GM12874 (cell line): ENCODE measurements at regions not wholly inside any gene's neighbourhood (a gene's known extent, or its start where the extent isn't known, plus 50 kb on each side); places are given as distances from the start of the nearest gene placed in this dataset.

Source experiments
- TF ChIP-seq, protein P1 (sequence below): IDR thresholded peaks from 2 replicates; pipeline ENCODE4 v1.5.1; 2011; ENCODE audit warnings: low read depth, mild to moderate bottlenecking, control low read depth, low read length, moderate library complexity; ENCODE audit not compliant: insufficient read depth

DNA sequence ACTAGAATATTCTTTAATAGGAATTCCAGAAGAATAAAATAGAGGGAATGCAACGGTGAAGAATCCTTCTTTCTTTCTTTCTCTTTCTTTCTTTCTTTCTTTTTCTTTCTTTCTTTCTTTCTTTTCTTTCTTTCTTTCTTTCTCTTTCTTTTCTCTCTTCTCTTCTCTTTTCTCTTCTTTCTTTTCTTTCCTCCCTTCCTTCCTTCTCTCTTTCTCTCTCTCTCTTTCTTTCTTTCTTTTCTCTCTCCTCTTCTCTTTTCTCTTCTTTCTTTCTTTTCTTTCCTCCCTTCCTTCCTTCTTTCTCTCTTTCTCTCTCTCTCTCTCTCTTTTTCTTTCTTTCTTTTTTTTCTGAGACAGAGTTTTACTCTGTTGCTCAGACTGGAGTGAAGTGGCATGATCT is 160.8 kb upstream of the PRICKLE1 start:
- TF ChIP-seq, protein P1, sequence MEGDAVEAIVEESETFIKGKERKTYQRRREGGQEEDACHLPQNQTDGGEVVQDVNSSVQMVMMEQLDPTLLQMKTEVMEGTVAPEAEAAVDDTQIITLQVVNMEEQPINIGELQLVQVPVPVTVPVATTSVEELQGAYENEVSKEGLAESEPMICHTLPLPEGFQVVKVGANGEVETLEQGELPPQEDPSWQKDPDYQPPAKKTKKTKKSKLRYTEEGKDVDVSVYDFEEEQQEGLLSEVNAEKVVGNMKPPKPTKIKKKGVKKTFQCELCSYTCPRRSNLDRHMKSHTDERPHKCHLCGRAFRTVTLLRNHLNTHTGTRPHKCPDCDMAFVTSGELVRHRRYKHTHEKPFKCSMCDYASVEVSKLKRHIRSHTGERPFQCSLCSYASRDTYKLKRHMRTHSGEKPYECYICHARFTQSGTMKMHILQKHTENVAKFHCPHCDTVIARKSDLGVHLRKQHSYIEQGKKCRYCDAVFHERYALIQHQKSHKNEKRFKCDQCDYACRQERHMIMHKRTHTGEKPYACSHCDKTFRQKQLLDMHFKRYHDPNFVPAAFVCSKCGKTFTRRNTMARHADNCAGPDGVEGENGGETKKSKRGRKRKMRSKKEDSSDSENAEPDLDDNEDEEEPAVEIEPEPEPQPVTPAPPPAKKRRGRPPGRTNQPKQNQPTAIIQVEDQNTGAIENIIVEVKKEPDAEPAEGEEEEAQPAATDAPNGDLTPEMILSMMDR: no peak

DNA sequence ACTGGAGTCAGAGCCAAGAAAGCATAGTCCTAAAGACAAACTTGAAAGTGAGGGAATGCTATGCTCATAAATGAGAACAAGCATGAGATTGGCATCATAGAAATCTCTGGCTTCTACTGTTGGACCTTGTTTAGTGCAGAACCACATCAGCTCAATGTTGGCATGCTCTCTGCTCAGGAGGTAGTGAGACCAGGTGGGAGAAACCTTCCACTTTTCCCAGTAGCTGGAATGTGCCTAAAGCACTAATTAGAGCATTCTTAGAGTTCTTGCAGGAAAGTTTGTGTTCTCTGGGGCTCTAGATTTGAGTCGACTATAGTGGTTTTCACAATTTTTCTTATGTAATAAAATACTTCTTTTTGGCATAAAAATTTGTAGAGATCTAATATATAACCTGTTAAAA is 159.7 kb upstream of the PRICKLE1 start:
- TF ChIP-seq, protein P1: no peak

DNA sequence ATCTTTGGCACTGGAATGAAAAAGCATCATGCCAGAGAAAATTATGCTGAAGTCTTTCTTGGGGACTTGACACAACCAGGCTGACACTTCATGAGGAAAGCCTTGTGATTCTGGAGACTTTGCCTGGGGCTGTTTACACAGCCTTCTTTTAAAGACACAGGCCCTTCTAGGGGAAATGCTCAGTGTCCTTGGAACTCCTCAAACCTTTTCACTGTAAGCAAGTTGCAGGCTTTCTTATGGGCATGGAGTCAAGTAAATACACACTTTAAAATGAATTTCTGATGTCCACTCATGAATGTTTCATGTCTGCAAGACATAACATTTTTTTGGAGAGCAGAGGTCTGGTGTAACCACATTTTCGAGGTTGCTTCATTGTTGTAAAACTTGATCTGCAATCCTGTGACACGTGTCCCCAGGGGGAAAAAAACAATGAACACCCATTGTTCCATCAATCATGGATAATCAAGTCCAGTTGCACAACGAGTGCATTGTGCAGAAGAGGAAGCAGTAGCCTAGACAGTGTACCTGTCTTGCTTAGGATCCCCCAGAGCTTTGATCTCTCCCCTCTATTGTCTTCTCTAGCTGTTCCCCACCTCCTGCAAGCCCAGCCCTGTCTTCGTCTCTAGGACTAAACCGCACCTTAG is 155.1 kb upstream of the PRICKLE1 start:
- TF ChIP-seq, protein P1: no peak

DNA sequence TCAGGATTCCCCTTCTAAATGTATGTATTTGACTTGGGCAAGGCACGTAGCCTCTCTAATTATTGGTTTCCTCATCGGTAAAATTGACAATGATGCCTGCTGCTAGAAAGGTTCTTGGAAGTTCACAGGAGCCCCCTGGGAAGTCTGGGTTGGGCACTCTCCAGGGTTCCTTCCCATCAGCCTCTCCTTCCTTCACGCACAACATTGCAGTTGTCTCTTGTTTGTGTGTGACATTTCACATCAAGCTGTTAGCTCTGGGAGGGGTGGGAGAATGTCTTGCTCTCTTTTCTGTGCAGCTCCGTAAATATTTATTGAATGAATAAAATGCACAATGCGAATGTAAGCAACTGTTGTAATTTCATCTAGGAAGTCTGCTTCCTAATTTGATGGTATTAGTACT is 153.2 kb upstream of the PRICKLE1 start:
- TF ChIP-seq, protein P1: no peak

DNA sequence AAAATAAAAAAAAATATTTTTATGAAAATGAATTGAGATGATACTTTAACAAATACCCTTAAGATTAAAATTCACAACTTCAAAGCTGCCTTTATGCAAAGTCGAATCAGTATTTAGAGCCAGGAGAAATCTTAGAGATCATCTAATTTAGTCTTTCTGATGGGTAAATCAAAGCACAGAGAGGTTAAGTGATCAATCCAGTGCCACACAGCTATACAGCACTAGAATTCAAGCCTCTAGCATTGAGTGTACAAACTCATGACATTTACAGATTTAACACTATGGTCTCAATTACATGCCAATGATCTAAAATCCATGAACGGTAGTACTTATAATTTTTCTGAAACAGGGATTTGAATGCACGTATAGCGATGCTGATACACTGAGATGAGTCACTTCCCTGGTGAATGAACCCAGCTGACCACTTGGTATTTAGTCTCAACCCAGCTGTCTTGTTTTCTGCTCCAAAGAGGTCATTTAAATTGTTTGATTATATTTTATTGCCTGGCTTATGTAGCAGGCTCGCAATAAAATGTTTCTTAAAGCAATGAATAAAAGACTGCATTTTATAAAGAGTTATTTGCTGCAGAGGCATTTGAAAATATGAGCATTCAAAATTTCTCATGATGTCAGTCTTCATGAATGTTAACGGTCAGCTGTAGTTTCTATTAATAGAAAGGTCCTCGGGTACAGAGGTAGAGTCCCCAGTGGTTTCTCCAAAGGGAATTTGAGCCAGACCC is 152.4 kb upstream of the PRICKLE1 start:
- TF ChIP-seq, protein P1: no peak

DNA sequence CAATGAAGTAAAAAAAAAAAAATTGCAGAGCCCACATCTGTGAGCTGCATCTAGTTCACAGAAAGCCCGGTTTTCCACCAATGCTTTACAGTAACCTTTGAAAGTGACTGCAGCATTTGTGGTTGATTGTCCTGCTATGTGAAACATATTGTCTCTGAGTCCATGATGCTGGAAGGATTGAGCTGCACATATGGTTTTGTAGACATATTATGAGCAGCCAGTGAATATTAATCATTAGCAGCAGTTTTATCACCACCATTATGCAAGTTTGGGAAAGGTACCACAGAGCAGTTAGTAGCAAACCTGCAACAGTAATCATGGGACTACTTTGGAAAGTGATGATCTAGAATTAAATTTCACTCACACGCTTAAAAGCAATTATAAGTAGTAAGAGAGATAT is 151.5 kb upstream of the PRICKLE1 start:
- TF ChIP-seq, protein P1: no peak

DNA sequence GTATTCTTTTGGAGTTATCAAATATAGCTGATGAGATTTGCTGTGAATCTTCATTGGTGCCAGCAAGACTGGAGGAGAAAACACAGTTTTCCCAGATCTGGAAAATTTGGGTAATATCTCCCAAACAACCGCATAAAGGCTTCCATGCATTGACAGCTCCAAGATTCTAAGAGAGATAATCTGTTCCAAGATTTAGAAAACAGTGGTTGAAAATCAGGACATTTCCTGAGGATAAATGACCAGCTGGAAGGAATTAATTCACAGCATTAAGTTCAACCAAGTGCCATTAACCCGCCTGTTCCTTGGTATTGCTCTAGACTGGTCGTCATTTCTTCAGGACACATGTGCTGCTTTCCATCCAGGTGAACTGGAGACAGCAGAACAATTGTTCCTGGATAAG is 147.9 kb upstream of the PRICKLE1 start:
- TF ChIP-seq, protein P1: no peak
